ENCODE measurements at regions not wholly inside any gene's neighbourhood (a gene's known extent, or its start where the extent isn't known, plus 50 kb on each side); places are given as distances from the start of the nearest gene placed in this dataset.

GRCh38 chr3:86229775-86230094 is 761.2 kb downstream of the VGLL3 start:
- Histone ChIP-seq H3K27ac (no peak overlapping the region), H3K9me3 (no peaks in the 10 kb centered on the region), H3K4me1 (no peaks in the 10 kb centered on the region), H3K36me3 (no peaks in the 10 kb centered on the region), H3K27me3 (no peaks in the 10 kb centered on the region), H3K4me3 (replicated peaks in 1 of 3) (no peak overlapping the region)
- WGBS, 2 donors: 64 to 77% methylated on average over 2 of the region's 2 CpGs
- intact Hi-C loops (cut with DNase I): no loop called here
- TF ChIP-seq POLR2A (IDR thresholded peaks at IDR 0.05) (no peak), CTCF (IDR thresholded peaks at IDR 0.05) (no peak)
- no peak for DNase-seq

DNA sequence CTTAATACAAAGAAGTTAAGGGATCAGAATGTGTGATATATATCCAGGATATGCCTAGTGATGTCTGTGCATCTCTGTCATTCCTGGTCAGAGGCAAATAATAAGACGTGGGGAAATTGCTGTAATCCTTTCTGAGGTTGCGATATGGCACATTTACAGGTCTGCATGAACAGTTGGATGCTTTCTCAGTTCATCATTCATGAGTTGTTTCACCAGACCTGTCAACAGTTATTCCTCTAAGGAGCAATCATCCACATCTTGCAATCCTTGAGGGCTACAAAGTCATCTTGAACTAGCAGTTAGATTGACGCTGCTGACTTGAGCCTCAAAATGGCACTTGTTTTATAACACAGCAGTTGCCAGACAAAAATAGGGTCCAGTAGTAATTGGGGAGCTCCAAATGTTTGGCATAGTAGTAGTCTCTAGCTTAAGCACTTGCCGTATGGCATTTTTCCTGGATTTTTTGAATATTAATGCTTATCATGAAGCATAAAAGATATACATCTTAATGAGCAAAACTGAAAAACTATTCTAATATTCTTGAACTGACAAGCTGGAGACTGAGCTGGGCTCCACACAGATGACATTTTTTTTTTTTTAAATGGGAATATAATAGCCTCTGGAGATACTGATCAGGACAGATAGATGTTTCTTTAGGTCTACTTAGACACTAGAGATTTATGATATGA is 761.7 kb downstream of the VGLL3 start:
- H3K27me3 ChIP-seq: no peaks in the 10 kb centered on the region
- no peaks in the 10 kb centered on the region for H3K9me3 ChIP-seq
- DNase-seq: no peak
- H3K4me3 ChIP-seq (replicated peaks in 1 of 3): no peak overlapping the region
- intact Hi-C loops (cut with DNase I): no loop called here
- H3K4me1 ChIP-seq: no peaks in the 10 kb centered on the region
- no peak overlapping the region for H3K27ac ChIP-seq
- 79 to 82% methylated on average over 4 of the region's 4 CpGs for WGBS, 2 donors
- H3K36me3 ChIP-seq: no peaks in the 10 kb centered on the region
- no peak for TF ChIP-seq POLR2A (IDR thresholded peaks at IDR 0.05)
- TF ChIP-seq CTCF (IDR thresholded peaks at IDR 0.05): no peak

GRCh38 chr3:86228101-86228500 is 762.8 kb downstream of the VGLL3 start:
- Histone ChIP-seq H3K27me3 (no peaks in the 10 kb centered on the region), H3K36me3 (no peaks in the 10 kb centered on the region), H3K4me3 (replicated peaks in 1 of 3) (no peak overlapping the region), H3K9me3 (no peaks in the 10 kb centered on the region), H3K27ac (no peak overlapping the region), H3K4me1 (no peaks in the 10 kb centered on the region)
- DNase-seq: no peak
- 83 to 85% methylated on average over 4 of the region's 4 CpGs for WGBS, 2 donors
- intact Hi-C loops (cut with DNase I): no loop called here
- TF ChIP-seq CTCF (IDR thresholded peaks at IDR 0.05) (no peak), POLR2A (IDR thresholded peaks at IDR 0.05) (no peak)

DNA sequence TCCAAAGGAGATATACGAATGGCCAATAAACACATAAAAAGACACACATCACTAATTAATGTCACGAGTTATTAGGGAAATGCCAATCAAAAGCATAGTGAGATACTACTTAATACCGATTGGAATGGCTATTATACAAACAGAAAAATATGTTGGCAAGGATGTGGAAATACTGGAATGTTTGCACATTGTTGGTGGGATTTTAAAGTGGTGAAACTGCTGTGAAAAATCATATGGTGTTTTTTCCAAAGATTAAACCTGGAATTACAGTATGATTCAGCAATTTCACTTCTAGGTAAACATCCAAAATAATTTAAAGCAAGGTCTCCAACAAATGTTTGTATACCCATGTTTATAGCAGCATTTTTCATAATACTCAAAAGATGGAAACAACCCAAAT is 765.5 kb downstream of the VGLL3 start:
- intact Hi-C loops (cut with DNase I): no loop called here
- WGBS, 2 donors: 76 to 81% methylated on average over 3 of the region's 3 CpGs

GRCh38 chr3:86221601-86222000 is 769.3 kb downstream of the VGLL3 start:
- H3K27ac ChIP-seq: no peak overlapping the region
- no peak overlapping the region for H3K4me3 ChIP-seq (replicated peaks in 1 of 3)
- H3K27me3 ChIP-seq: no peaks in the 10 kb centered on the region
- WGBS, 2 donors: 91 to 93% methylated on average over 3 of the region's 3 CpGs
- no peaks in the 10 kb centered on the region for H3K36me3 ChIP-seq
- no peak for TF ChIP-seq POLR2A (IDR thresholded peaks at IDR 0.05)
- no peak for TF ChIP-seq CTCF (IDR thresholded peaks at IDR 0.05)
- no peaks in the 10 kb centered on the region for H3K4me1 ChIP-seq
- no peaks in the 10 kb centered on the region for H3K9me3 ChIP-seq
- DNase-seq: no peak
- intact Hi-C loops (cut with DNase I): no loop called here

More for the DNA sequence above, 765.5 kb downstream of the VGLL3 start:
- H3K4me1 ChIP-seq: no peaks in the 10 kb centered on the region
- TF ChIP-seq CTCF (IDR thresholded peaks at IDR 0.05): no peak
- TF ChIP-seq POLR2A (IDR thresholded peaks at IDR 0.05): no peak
- no peaks in the 10 kb centered on the region for H3K9me3 ChIP-seq
- DNase-seq: no peak
- H3K36me3 ChIP-seq: no peaks in the 10 kb centered on the region
- H3K27ac ChIP-seq: no peak overlapping the region
- H3K27me3 ChIP-seq: no peaks in the 10 kb centered on the region
- H3K4me3 ChIP-seq (replicated peaks in 1 of 3): no peak overlapping the region

Data from thyroid gland (tissue), 4 donors.